DND-41 (cell line): ENCODE measurements at regions not wholly inside any gene's neighbourhood (a gene's known extent, or its start where the extent isn't known, plus 50 kb on each side); places are given as distances from the start of the nearest gene placed in this dataset.

ENCODE experiments used
- ATAC-seq: fragments of 200-7000 bp; cut with Tn5 transposase; 3 replicates; pipeline ENCODE4 v1.9.1; 2021; ENCODE audit warnings: low read depth; ENCODE audit not compliant: insufficient read depth
- DNase-seq: peaks from one replicate; pipeline ENCODE4 v3.0.0-alpha.2; 2020
- H2AFZ ChIP-seq: 2 replicates; pipeline ENCODE4 v1.6.0; 2012; ENCODE audit warnings: low read depth, low read length
- H3K27ac ChIP-seq: 2 replicates; pipeline ENCODE4 v1.5.1; 2012; ENCODE audit warnings: low read length, inconsistent platforms
- H3K27me3 ChIP-seq: fragments of 200-600 bp; sonication (generic); 2 replicates; pipeline ENCODE4 v1.6.0; 2012; ENCODE audit warnings: low read length, mild to moderate bottlenecking, inconsistent platforms; ENCODE audit not compliant: insufficient read depth, poor library complexity
- H3K36me3 ChIP-seq: 2 replicates; pipeline ENCODE4 v1.5.1; 2012; ENCODE audit warnings: low read length, inconsistent platforms; ENCODE audit not compliant: insufficient read depth
- H3K4me1 ChIP-seq: 2 replicates; pipeline ENCODE4 v1.5.1; 2012; ENCODE audit warnings: mild to moderate bottlenecking, low read length; ENCODE audit not compliant: insufficient read depth
- H3K4me2 ChIP-seq: 2 replicates; pipeline ENCODE4 v1.6.0; 2012; ENCODE audit warnings: mild to moderate bottlenecking, moderate library complexity, low read length, inconsistent platforms; ENCODE audit not compliant: insufficient read depth
- H3K4me3 ChIP-seq, 2 experiments: fragments of 200-600 bp in 1 of 2; shearing (Covaris generic) in 1 of 2; 2 replicates each; pipeline ENCODE4 v1.5.1; 2012 to 2016; ENCODE audit warnings: inconsistent platforms in 2 of 2, low read length in 2 of 2, mild to moderate bottlenecking in 2 of 2, low read depth in 1 of 2, moderate library complexity in 1 of 2
- H3K79me2 ChIP-seq: 2 replicates; pipeline ENCODE4 v1.6.0; 2012; ENCODE audit warnings: low read length, inconsistent platforms; ENCODE audit not compliant: insufficient read depth
- H3K9ac ChIP-seq: 2 replicates; pipeline ENCODE4 v1.6.0; 2012; ENCODE audit warnings: low read depth, mild to moderate bottlenecking, inconsistent platforms, low read length, moderate library complexity
- H3K9me3 ChIP-seq: 2 replicates; pipeline ENCODE4 v1.5.1; 2012; ENCODE audit warnings: low read length, moderate library complexity, mild to moderate bottlenecking, inconsistent platforms; ENCODE audit not compliant: insufficient read depth, severe bottlenecking
- H4K20me1 ChIP-seq: 2 replicates; pipeline ENCODE4 v1.6.0; 2012; ENCODE audit warnings: low read length; ENCODE audit not compliant: insufficient read depth
- CTCF ChIP-seq: IDR thresholded peaks from 2 replicates; pipeline ENCODE4 v1.5.1; 2012; ENCODE audit warnings: borderline replicate concordance, low read length, moderate library complexity, mild to moderate bottlenecking; ENCODE audit not compliant: poor library complexity, severe bottlenecking; ENCODE audit errors: extremely low read depth
- EZH2 ChIP-seq: IDR thresholded peaks from 3 replicates; pipeline ENCODE4 v1.6.1; 2012; ENCODE audit warnings: borderline replicate concordance, low read depth, mild to moderate bottlenecking, moderate library complexity, low read length, inconsistent platforms; ENCODE audit not compliant: severe bottlenecking

- no peaks in the 10 kb centered on the region for H3K36me3 ChIP-seq
- no peaks in the 10 kb centered on the region for H3K4me1 ChIP-seq
- no peak overlapping the region for H3K27ac ChIP-seq
- TF ChIP-seq EZH2 (no peak), CTCF (no peak)
- H4K20me1 ChIP-seq, result no peaks in the 10 kb centered on the region
- no peaks in the 10 kb centered on the region for H3K9me3 ChIP-seq
- no peak overlapping the region for H2AFZ ChIP-seq
- H3K27me3 ChIP-seq, result no peaks in the 10 kb centered on the region
- H3K79me2 ChIP-seq, result no peaks in the 10 kb centered on the region
- no peak overlapping the region for H3K4me2 ChIP-seq
- H3K9ac ChIP-seq, result no peak overlapping the region
- H3K4me3 ChIP-seq, result no peak overlapping the region
- DNase-seq, result no peak
- no peak for ATAC-seq
Observed at GRCh38 chr1:102572637-102573036, 535.7 kb downstream of the COL11A1 start.

- Histone ChIP-seq H2AFZ (no peak overlapping the region), H3K36me3 (no peaks in the 10 kb centered on the region), H3K9ac (no peak overlapping the region), H3K27ac (no peak overlapping the region), H3K4me3 (no peak overlapping the region), H3K9me3 (no peaks in the 10 kb centered on the region), H3K4me2 (no peak overlapping the region), H3K79me2 (no peaks in the 10 kb centered on the region), H3K4me1 (0 out of 2 replicates have a peak, but pooled peaks cover 4% of the 10 kb centered on the region), H4K20me1 (no peaks in the 10 kb centered on the region), H3K27me3 (no peaks in the 10 kb centered on the region)
- DNase-seq, result no peak
- ATAC-seq, result no peak
- TF ChIP-seq EZH2 (no peak), CTCF (no peak)
Observed at GRCh38 chr1:102566182-102566581, 542.1 kb downstream of the COL11A1 start.

GRCh38 chr1:102562380-102562779, 545.9 kb downstream of the COL11A1 start:
- Histone ChIP-seq H3K27me3 (no peaks in the 10 kb centered on the region), H3K9me3 (no peaks in the 10 kb centered on the region), H3K36me3 (no peaks in the 10 kb centered on the region), H3K9ac (no peak overlapping the region), H3K4me2 (no peak overlapping the region), H4K20me1 (no peaks in the 10 kb centered on the region), H3K27ac (no peak overlapping the region), H3K4me1 (0 out of 2 replicates have a peak, but pooled peaks cover 4% of the 10 kb centered on the region), H3K4me3 (no peak overlapping the region), H3K79me2 (no peaks in the 10 kb centered on the region), H2AFZ (no peak overlapping the region)
- DNase-seq (no peak), ATAC-seq (no peak)
- TF ChIP-seq CTCF (no peak), EZH2 (no peak)
